GM21423 (cell line): ENCODE measurements at regions not wholly inside any gene's neighbourhood (a gene's known extent, or its start where the extent isn't known, plus 50 kb on each side); places are given as distances from the start of the nearest gene placed in this dataset.
"Not testable (repeated sequence)": the region's sequence is repeated elsewhere in the genome, so short reads cannot be mapped to it uniquely, and the experiment has no call there.

Source experiments
- ATAC-seq: cut with Tn5 transposase; IDR thresholded peaks from one replicate; pipeline ENCODE4 v1.9.1; 2021; ENCODE audit warnings: mild to moderate bottlenecking, moderate library complexity; ENCODE audit not compliant: unreplicated experiment

GRCh38 chr9:34796924-34797323, 87.0 kb upstream of the CCL21 start:
- no peak for ATAC-seq

GRCh38 chr9:34793428-34793827, 83.5 kb upstream of the CCL21 start:
- ATAC-seq = no peak

DNA sequence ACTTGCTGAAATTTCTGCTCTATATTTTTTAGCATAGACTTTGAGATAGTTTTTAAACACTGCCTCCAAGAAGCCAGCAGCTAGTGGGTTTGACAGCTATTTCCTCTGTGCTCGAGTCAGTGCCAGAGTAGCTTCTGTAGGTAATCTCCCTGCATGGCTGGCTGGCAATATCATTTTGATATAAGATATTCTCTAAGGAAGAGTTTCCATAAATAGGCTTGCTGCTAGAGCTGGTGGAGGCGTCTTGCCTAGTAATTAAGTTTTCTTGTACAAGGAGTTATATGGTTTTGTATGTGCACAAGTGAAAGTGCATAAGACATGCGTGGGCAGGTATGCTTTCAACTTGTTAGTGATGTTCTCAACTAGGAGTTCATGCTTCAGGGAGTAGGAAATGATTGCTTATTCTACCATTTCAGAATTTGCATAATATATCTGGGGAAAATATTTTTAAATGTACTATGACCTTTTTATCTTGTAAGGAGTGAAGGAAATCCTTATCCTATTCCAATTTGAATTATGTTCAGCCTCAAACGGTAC, 74.1 kb upstream of the CCL21 start:
- no peak for ATAC-seq

- no peak for ATAC-seq
Observed at GRCh38 chr9:34782372-34782771, 72.4 kb upstream of the CCL21 start.

DNA sequence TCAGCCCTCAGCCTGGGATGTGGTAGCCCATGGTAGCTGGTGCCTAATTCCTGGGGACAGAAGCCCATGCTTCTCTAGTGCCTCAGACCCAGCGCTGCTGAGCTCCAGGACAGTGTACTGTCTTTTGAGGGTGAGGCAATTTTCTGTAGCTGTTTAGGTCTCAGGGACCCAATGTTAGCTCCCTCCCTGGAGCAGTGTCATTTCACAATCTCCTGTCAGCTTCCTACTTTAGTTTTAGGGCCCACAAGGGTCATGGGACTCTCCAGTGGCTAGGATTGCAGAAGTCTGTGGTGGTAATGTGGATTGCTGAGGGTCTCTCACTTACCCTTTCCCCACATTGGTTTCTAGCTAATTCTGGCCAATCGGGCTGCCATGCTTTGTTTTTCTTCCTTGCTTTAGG, 67.7 kb upstream of the CCL21 start:
- ATAC-seq = no peak

DNA sequence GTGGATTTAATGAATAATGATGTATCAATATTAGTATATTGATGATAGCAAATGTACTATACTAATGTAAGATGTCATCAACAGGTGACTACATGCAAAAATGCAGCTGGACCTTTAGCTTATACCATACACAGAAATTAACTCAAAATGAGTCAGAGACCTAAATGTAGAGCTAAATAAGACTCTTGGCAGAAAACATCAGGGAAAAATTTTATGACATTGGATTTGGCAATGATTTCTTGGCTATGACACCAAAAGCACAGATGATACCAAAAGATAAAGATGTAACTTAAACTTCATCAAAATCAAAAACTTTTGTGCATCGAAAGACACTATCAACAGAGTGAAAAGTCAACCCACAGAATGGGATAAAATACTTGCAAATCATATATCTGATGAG, 64.0 kb upstream of the CCL21 start:
- no peak for ATAC-seq

DNA sequence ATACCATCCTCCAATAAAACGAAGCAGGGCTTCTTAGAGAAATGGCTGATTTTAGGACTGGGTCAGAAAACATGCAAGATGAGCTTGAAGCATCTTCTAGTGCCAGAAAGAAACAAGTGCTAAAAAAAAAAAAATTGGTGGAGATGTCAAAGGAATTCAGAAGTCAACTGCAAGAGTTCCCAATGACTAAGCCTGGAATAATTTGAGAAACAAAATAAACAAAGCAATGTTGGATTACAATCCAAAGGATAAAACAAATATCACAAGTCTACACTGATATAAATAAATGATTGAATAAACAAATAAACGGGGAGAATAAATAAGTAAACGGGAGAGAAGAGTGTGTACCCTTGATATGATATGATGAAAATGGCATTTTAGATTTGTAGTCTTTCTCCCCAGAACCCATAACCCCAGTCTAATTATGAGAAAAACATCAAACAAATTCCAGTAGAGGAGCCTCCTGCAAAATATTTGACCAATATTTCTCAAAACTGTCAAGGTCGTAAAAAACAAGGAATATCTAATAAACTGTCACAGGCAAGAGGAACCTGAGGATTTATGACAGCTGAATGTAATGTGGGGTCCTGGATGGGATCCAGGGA, 63.5 kb upstream of the CCL21 start:
- ATAC-seq = no peak

GRCh38 chr9:34771007-34771406, 61.1 kb upstream of the CCL21 start:
- no peak for ATAC-seq

DNA sequence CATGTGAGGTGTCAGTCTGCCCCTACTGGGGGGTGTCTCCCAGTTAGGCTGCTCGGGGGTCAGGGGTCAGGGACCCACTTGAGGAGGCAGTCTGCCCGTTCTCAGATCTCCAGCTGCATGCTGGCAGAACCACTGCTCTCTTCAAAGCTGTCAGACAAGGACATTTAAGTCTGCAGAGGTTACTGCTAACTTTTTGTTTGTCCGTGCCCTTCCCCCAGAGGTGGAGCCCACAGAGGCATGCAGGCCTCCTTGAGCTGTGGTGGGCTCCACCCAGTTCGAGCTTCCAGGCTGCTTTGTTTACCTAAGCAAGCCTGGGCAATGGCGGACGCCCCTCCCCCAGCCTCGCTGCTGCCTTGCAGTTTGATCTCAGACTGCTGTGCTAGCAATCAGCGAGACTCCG, 57.2 kb upstream of the CCL21 start:
- ATAC-seq = not testable (repeated sequence)

- ATAC-seq = not testable (repeated sequence)
Observed at GRCh38 chr9:34760196-34761040, 50.5 kb upstream of the CCL21 start.
